Neuronal stem cell (in vitro differentiated cells): ENCODE measurements at regions not wholly inside any gene's neighbourhood (a gene's known extent, or its start where the extent isn't known, plus 50 kb on each side); places are given as distances from the start of the nearest gene placed in this dataset.

ENCODE experiments used
- DNase-seq: peaks from one replicate; pipeline ENCODE4 v3.0.0-alpha.2; 2013; ENCODE audit warnings: low spot score
- H2AFZ ChIP-seq: one replicate; pipeline ENCODE4 v1.6.1; 2013; ENCODE audit warnings: mild to moderate bottlenecking, low read length, inconsistent platforms
- H2AK5ac ChIP-seq: 2 replicates; pipeline ENCODE4 v1.6.1; 2013; ENCODE audit warnings: low read depth, mild to moderate bottlenecking, inconsistent platforms, low read length, moderate library complexity, mixed read lengths
- H2BK120ac ChIP-seq: 2 replicates; pipeline ENCODE4 v1.6.1; 2013; ENCODE audit warnings: low read depth, mild to moderate bottlenecking, inconsistent platforms, low read length, moderate library complexity, mixed read lengths
- H2BK12ac ChIP-seq: one replicate; pipeline ENCODE4 v1.6.1; 2013; ENCODE audit warnings: low read length, inconsistent platforms
- H2BK15ac ChIP-seq: 2 replicates; pipeline ENCODE4 v1.6.1; 2013; ENCODE audit warnings: mild to moderate bottlenecking, low read length, inconsistent platforms, mixed read lengths
- H2BK5ac ChIP-seq: one replicate; pipeline ENCODE4 v1.6.1; 2013; ENCODE audit warnings: inconsistent platforms, mild to moderate bottlenecking, low read length, moderate library complexity
- H3K14ac ChIP-seq: one replicate; pipeline ENCODE4 v1.6.1; 2013; ENCODE audit warnings: low read length, inconsistent platforms
- H3K18ac ChIP-seq: 2 replicates; pipeline ENCODE4 v1.6.1; 2013; ENCODE audit warnings: low read length, inconsistent platforms
- H3K23ac ChIP-seq: 2 replicates; pipeline ENCODE4 v1.6.1; 2013; ENCODE audit warnings: low read depth, mild to moderate bottlenecking, mixed read lengths, low read length, inconsistent platforms; ENCODE audit not compliant: poor library complexity
- H3K27ac ChIP-seq: replicated peaks from 3 replicates; pipeline ENCODE4 v1.5.1; 2013; ENCODE audit warnings: low read length, inconsistent platforms
- H3K27me3 ChIP-seq, 3 experiments: 2 replicates each; pipeline ENCODE4 v1.6.1; 2013; ENCODE audit warnings: low read length in 3 of 3, mild to moderate bottlenecking in 2 of 3, inconsistent platforms in 1 of 3, low read depth in 1 of 3, mixed read lengths in 1 of 3, moderate library complexity in 1 of 3; ENCODE audit not compliant: control insufficient read depth in 3 of 3, insufficient read depth in 3 of 3
- H3K36me3 ChIP-seq, 2 donors: replicated peaks in 1 of 2; 2 replicates each; pipeline ENCODE4 v1.6.1; 2013; ENCODE audit warnings: low read length in 2 of 2; ENCODE audit not compliant: control insufficient read depth in 2 of 2, insufficient read depth in 2 of 2
- H3K4ac ChIP-seq: 2 replicates; pipeline ENCODE4 v1.6.1; 2013; ENCODE audit warnings: inconsistent platforms, mild to moderate bottlenecking, low read length, moderate library complexity
- H3K4me1 ChIP-seq, 2 donors: 1 replicate in 1 of 2; 2 replicates in 1 of 2; pipeline ENCODE4 v1.6.1; 2013; ENCODE audit warnings: low read length in 2 of 2, low read depth in 1 of 2; ENCODE audit not compliant: control insufficient read depth in 2 of 2, insufficient read depth in 1 of 2
- H3K4me2 ChIP-seq: one replicate; pipeline ENCODE4 v1.6.1; 2013; ENCODE audit warnings: mild to moderate bottlenecking, low read length, inconsistent platforms; ENCODE audit not compliant: insufficient read depth, poor library complexity, severe bottlenecking
- H3K4me3 ChIP-seq, 2 donors: 2 replicates each; pipeline ENCODE4 v1.5.1; 2013; ENCODE audit warnings: low read length in 2 of 2, mild to moderate bottlenecking in 2 of 2, inconsistent platforms in 1 of 2, moderate library complexity in 1 of 2
- H3K79me1 ChIP-seq: one replicate; pipeline ENCODE4 v1.6.1; 2013; ENCODE audit warnings: low read depth, mild to moderate bottlenecking, inconsistent platforms, low read length, moderate library complexity
- H3K9ac ChIP-seq: one replicate; pipeline ENCODE4 v1.6.1; 2013; ENCODE audit warnings: mild to moderate bottlenecking, low read depth, low read length, inconsistent platforms; ENCODE audit not compliant: poor library complexity
- H3K9me3 ChIP-seq, 2 donors: replicated peaks in 1 of 2; 2 replicates each; pipeline versions ENCODE3 to v1.6.1; 2013; ENCODE audit warnings: low read length in 2 of 2, mild to moderate bottlenecking in 2 of 2, inconsistent platforms in 1 of 2, low read depth in 1 of 2, mixed read lengths in 1 of 2, moderate library complexity in 1 of 2; ENCODE audit not compliant: control insufficient read depth in 2 of 2, insufficient read depth in 1 of 2
- H4K8ac ChIP-seq: one replicate; pipeline ENCODE4 v1.6.1; 2013; ENCODE audit warnings: low read depth, mild to moderate bottlenecking, inconsistent platforms, low read length, moderate library complexity
- H4K91ac ChIP-seq: one replicate; pipeline ENCODE4 v1.6.1; 2013; ENCODE audit warnings: low read length, low read depth, mild to moderate bottlenecking, inconsistent platforms; ENCODE audit not compliant: poor library complexity
- WGBS, 2 donors: extraction: QIAGEN DNeasy Blood & Tissue Kit; methylation state at CpG; one replicate each; pipeline ENCODE4 v1.1.7; 2013; ENCODE audit warnings: missing lambda C conversion rate in 2 of 2, mixed read lengths in 1 of 2; ENCODE audit not compliant: insufficient read length in 2 of 2, insufficient replicate concordance in 1 of 2; ENCODE audit errors: extremely low coverage in 2 of 2; 5-methylcytosine and 5-hydroxymethylcytosine counted together

GRCh38 chr17:72545766-72546165 lies 424.9 kb downstream of the SOX9 start:
- no peak overlapping the region for H2BK5ac ChIP-seq
- no peak overlapping the region for H3K14ac ChIP-seq
- no peak overlapping the region for H3K4me2 ChIP-seq
- H3K4me3 ChIP-seq: no peak overlapping the region
- no peak overlapping the region for H2BK120ac ChIP-seq
- no CpG with 5 or more reads among the region's 5 CpGs for WGBS, 2 donors
- H3K27ac ChIP-seq: no peak overlapping the region
- no peak overlapping the region for H2AK5ac ChIP-seq
- H3K18ac ChIP-seq: no peak overlapping the region
- no peaks in the 10 kb centered on the region for H3K4me1 ChIP-seq
- H2AFZ ChIP-seq: no peak overlapping the region
- no peak for DNase-seq
- no peaks in the 10 kb centered on the region for H3K27me3 ChIP-seq
- no peaks in the 10 kb centered on the region for H3K36me3 ChIP-seq
- no peak overlapping the region for H2BK12ac ChIP-seq
- no peak overlapping the region for H3K9ac ChIP-seq
- no peak overlapping the region for H4K8ac ChIP-seq
- H3K9me3 ChIP-seq: no peaks in the 10 kb centered on the region
- H3K4ac ChIP-seq: no peak overlapping the region
- H2BK15ac ChIP-seq: no peak overlapping the region
- H3K79me1 ChIP-seq: no peaks in the 10 kb centered on the region
- H3K23ac ChIP-seq: no peak overlapping the region
- H4K91ac ChIP-seq: no peak overlapping the region

- H2AK5ac ChIP-seq: no peak overlapping the region
- no peaks in the 10 kb centered on the region for H3K9me3 ChIP-seq
- H3K27ac ChIP-seq: no peak overlapping the region
- H3K23ac ChIP-seq: peak overlapping the region; percentile 62
- H3K4me2 ChIP-seq: no peak overlapping the region
- no peak overlapping the region for H3K14ac ChIP-seq
- H2AFZ ChIP-seq: no peak overlapping the region
- H3K27me3 ChIP-seq: peaks cover 0 to 3% (median 0%) of the 10 kb centered on the region in 3 experiments
- H4K91ac ChIP-seq: no peak overlapping the region
- DNase-seq: no peak
- H3K9ac ChIP-seq: peak overlapping the region; percentile 64
- peaks cover 11% of the 10 kb centered on the region for H3K79me1 ChIP-seq
- no CpG with 5 or more reads among the region's 16 CpGs for WGBS, 2 donors
- H3K36me3 ChIP-seq: no peaks in the 10 kb centered on the region
- no peak overlapping the region for H2BK5ac ChIP-seq
- no peak overlapping the region for H2BK120ac ChIP-seq
- no peak overlapping the region for H3K18ac ChIP-seq
- H3K4me1 ChIP-seq: no peaks in the 10 kb centered on the region
- H3K4ac ChIP-seq: peak overlapping the region; percentile 6
- H4K8ac ChIP-seq: no peak overlapping the region
- peak overlapping the region in 1 of 2 donors; percentile 50 for H3K4me3 ChIP-seq
- H2BK12ac ChIP-seq: no peak overlapping the region
- no peak overlapping the region for H2BK15ac ChIP-seq
Observed at GRCh38 chr17:72553051-72553755, 432.4 kb downstream of the SOX9 start.

- Histone ChIP-seq H3K9me3 (no peaks in the 10 kb centered on the region), H2BK120ac (no peak overlapping the region), H2AFZ (no peak overlapping the region), H3K14ac (no peak overlapping the region), H3K9ac (no peak overlapping the region), H2BK12ac (no peak overlapping the region), H3K79me1 (peaks cover 11% of the 10 kb centered on the region), H2BK15ac (no peak overlapping the region), H2BK5ac (no peak overlapping the region), H3K36me3 (no peaks in the 10 kb centered on the region), H3K18ac (no peak overlapping the region), H3K4me2 (no peak overlapping the region), H3K23ac (peak overlapping the region; percentile 83), H3K27me3 (peaks cover 0 to 3% (median 0%) of the 10 kb centered on the region in 3 experiments), H3K4ac (no peak overlapping the region), H4K91ac (no peak overlapping the region), H3K27ac (no peak overlapping the region), H3K4me3 (no peak overlapping the region), H4K8ac (no peak overlapping the region), H3K4me1 (no peaks in the 10 kb centered on the region), H2AK5ac (peak overlapping the region; percentile 66)
- DNase-seq: no peak
- no CpG with 5 or more reads among the region's 5 CpGs for WGBS, 2 donors
Observed at GRCh38 chr17:72554508-72554907, 433.7 kb downstream of the SOX9 start.

GRCh38 chr17:72555052-72555451 lies 434.2 kb downstream of the SOX9 start:
- H2BK120ac ChIP-seq: no peak overlapping the region
- H2BK15ac ChIP-seq: no peak overlapping the region
- H4K91ac ChIP-seq: no peak overlapping the region
- no peak overlapping the region for H2BK5ac ChIP-seq
- peaks cover 11% of the 10 kb centered on the region for H3K79me1 ChIP-seq
- H3K27ac ChIP-seq: no peak overlapping the region
- no peak overlapping the region for H2BK12ac ChIP-seq
- H4K8ac ChIP-seq: no peak overlapping the region
- H2AFZ ChIP-seq: no peak overlapping the region
- WGBS, 2 donors: no CpG with 5 or more reads among the region's 9 CpGs
- no peak overlapping the region for H3K14ac ChIP-seq
- H3K9ac ChIP-seq: no peak overlapping the region
- no peak overlapping the region for H2AK5ac ChIP-seq
- H3K4ac ChIP-seq: no peak overlapping the region
- no peaks in the 10 kb centered on the region for H3K36me3 ChIP-seq
- no peak overlapping the region for H3K18ac ChIP-seq
- no peaks in the 10 kb centered on the region for H3K9me3 ChIP-seq
- DNase-seq: no peak
- H3K4me3 ChIP-seq: no peak overlapping the region
- no peak overlapping the region for H3K23ac ChIP-seq
- no peaks in the 10 kb centered on the region for H3K4me1 ChIP-seq
- H3K27me3 ChIP-seq: peaks cover 0 to 3% (median 0%) of the 10 kb centered on the region in 3 experiments
- H3K4me2 ChIP-seq: no peak overlapping the region
